ENCODE measurements at regions not wholly inside any gene's neighbourhood (a gene's known extent, or its start where the extent isn't known, plus 50 kb on each side); places are given as distances from the start of the nearest gene placed in this dataset.

GRCh38 chrX:125137521-125137920 lies 182.2 kb upstream of the TEX13C start:
- Histone ChIP-seq H3K79me2 (ENCODE audit: control insufficient read depth, insufficient read depth, low read length) (no peaks in the 10 kb centered on the region), H3K4me3 (ENCODE audit: control insufficient read depth in 2 of 3, extremely low read depth in 1 of 3, insufficient read depth in 2 of 3, low read depth in 1 of 3, low read length in 3 of 3) (no peak overlapping the region), H3K9me1 (ENCODE audit: control insufficient read depth, extremely low read depth, insufficient read depth, low read length) (no peaks in the 10 kb centered on the region), H3K4me2 (ENCODE audit: control insufficient read depth, extremely low read depth, insufficient read depth, low read depth, low read length) (no peak overlapping the region), H3K9me3 (ENCODE audit: control insufficient read depth, low read depth, low read length) (no peaks in the 10 kb centered on the region), H3K4me1 (ENCODE audit: control insufficient read depth, extremely low read depth, insufficient read depth, low read length) (no peaks in the 10 kb centered on the region), H4K20me1 (ENCODE audit: control insufficient read depth, extremely low read depth, insufficient read depth, low read length) (no peaks in the 10 kb centered on the region), H3K27me3 (ENCODE audit: control insufficient read depth, extremely low read depth, insufficient read depth, low read length) (no peaks in the 10 kb centered on the region), H3K36me3 (ENCODE audit: control insufficient read depth in 2 of 2, extremely low read depth in 1 of 2, insufficient read depth in 2 of 2, low read length in 2 of 2) (no peaks in the 10 kb centered on the region), H2AFZ (ENCODE audit: control insufficient read depth, low read length) (no peak overlapping the region), H3K27ac (ENCODE audit: control insufficient read depth, insufficient read depth, low read length) (no peak overlapping the region), H3K9ac (ENCODE audit: control insufficient read depth, extremely low read depth, insufficient read depth, low read length) (no peak overlapping the region)
- dilution Hi-C loops (cut with MboI; ENCODE audit: extremely low pct_ligation_motif_present, low sequenced_read_pairs) = no loop called here
- DNase-seq (ENCODE audit: low read depth, low spot score) = no peak
- FAIRE-seq = no peak
- no peak for TF ChIP-seq CTCF (optimal IDR thresholded peaks at IDR 0.05 in 1 of 3, IDR thresholded peaks at IDR 0.05 in 1 of 3, conservative IDR thresholded peaks at IDR 0.05 in 1 of 3; ENCODE audit: extremely low read depth in 1 of 3, insufficient read depth in 2 of 3, low read length in 3 of 3)
- TF ChIP-seq EZH2 (IDR thresholded peaks at IDR 0.05; ENCODE audit: low read length) = no peak

DNA sequence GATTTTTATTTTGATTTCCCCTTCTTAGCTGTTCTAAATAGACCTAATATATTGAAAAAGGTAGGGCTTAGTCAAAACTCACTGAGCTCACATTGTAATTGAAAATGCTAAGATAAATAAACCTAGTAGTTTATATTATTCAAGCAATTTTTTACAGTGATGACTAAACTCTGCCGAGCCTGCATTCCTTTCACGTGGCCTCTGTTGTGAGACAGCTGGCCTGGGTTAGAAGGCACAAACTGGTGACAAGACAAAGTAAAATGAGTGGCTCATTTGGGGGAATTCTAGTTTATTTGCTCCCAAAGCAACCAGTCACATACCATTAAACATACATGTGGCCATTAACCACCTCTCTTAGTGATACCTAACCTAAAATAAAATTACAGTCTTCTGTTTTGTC lies 169.4 kb upstream of the TEX13C start:
- H3K4me1 ChIP-seq (ENCODE audit: control insufficient read depth, extremely low read depth, insufficient read depth, low read length) = no peaks in the 10 kb centered on the region
- no peak overlapping the region for H3K4me3 ChIP-seq (ENCODE audit: control insufficient read depth in 2 of 3, extremely low read depth in 1 of 3, insufficient read depth in 2 of 3, low read depth in 1 of 3, low read length in 3 of 3)
- H3K9me3 ChIP-seq (ENCODE audit: control insufficient read depth, low read depth, low read length) = no peaks in the 10 kb centered on the region
- no peak overlapping the region for H3K4me2 ChIP-seq (ENCODE audit: control insufficient read depth, extremely low read depth, insufficient read depth, low read depth, low read length)
- no peaks in the 10 kb centered on the region for H3K27me3 ChIP-seq (ENCODE audit: control insufficient read depth, extremely low read depth, insufficient read depth, low read length)
- dilution Hi-C loops (cut with MboI; ENCODE audit: extremely low pct_ligation_motif_present, low sequenced_read_pairs) = no loop called here
- no peaks in the 10 kb centered on the region for H4K20me1 ChIP-seq (ENCODE audit: control insufficient read depth, extremely low read depth, insufficient read depth, low read length)
- no peak overlapping the region for H3K9ac ChIP-seq (ENCODE audit: control insufficient read depth, extremely low read depth, insufficient read depth, low read length)
- FAIRE-seq (no peak), DNase-seq (ENCODE audit: low read depth, low spot score) (no peak)
- H2AFZ ChIP-seq (ENCODE audit: control insufficient read depth, low read length) = no peak overlapping the region
- H3K79me2 ChIP-seq (ENCODE audit: control insufficient read depth, insufficient read depth, low read length) = no peaks in the 10 kb centered on the region
- H3K9me1 ChIP-seq (ENCODE audit: control insufficient read depth, extremely low read depth, insufficient read depth, low read length) = no peaks in the 10 kb centered on the region
- H3K36me3 ChIP-seq (ENCODE audit: control insufficient read depth in 2 of 2, extremely low read depth in 1 of 2, insufficient read depth in 2 of 2, low read length in 2 of 2) = no peaks in the 10 kb centered on the region
- no peak overlapping the region for H3K27ac ChIP-seq (ENCODE audit: control insufficient read depth, insufficient read depth, low read length)
- no peak for TF ChIP-seq CTCF (optimal IDR thresholded peaks at IDR 0.05 in 1 of 3, IDR thresholded peaks at IDR 0.05 in 1 of 3, conservative IDR thresholded peaks at IDR 0.05 in 1 of 3; ENCODE audit: extremely low read depth in 1 of 3, insufficient read depth in 2 of 3, low read length in 3 of 3)
- TF ChIP-seq EZH2 (IDR thresholded peaks at IDR 0.05; ENCODE audit: low read length) = no peak
